Choroid plexus epithelial cell (primary cell): ENCODE measurements at regions not wholly inside any gene's neighbourhood (a gene's known extent, or its start where the extent isn't known, plus 50 kb on each side); places are given as distances from the start of the nearest gene placed in this dataset.
"Not testable (repeated sequence)": the region's sequence is repeated elsewhere in the genome, so short reads cannot be mapped to it uniquely, and the experiment has no call there.

Experiments used
- DNase-seq: peaks from one replicate; pipeline ENCODE4 v3.0.0-alpha.2; 2010; ENCODE audit warnings: low read depth
- H3K4me3 ChIP-seq: 2 replicates; pipeline ENCODE4 v1.5.1; 2011; ENCODE audit warnings: low read depth, mild to moderate bottlenecking, control low read depth, low read length, moderate library complexity
- CTCF ChIP-seq: conservative IDR thresholded peaks from 2 replicates; pipeline ENCODE4 v1.5.1; 2011; ENCODE audit warnings: low read depth, mild to moderate bottlenecking, control low read depth, inconsistent platforms, low read length, moderate library complexity

- no peak for TF ChIP-seq CTCF
- H3K4me3 ChIP-seq, result no peak overlapping the region
- no peak for DNase-seq
Observed at GRCh38 chr7:13117592-13117991, 430.2 kb downstream of the ARL4A start.

- not testable (repeated sequence) for DNase-seq, H3K4me3 ChIP-seq
Observed at GRCh38 chr7:13124629-13125028, 437.2 kb downstream of the ARL4A start.

DNA sequence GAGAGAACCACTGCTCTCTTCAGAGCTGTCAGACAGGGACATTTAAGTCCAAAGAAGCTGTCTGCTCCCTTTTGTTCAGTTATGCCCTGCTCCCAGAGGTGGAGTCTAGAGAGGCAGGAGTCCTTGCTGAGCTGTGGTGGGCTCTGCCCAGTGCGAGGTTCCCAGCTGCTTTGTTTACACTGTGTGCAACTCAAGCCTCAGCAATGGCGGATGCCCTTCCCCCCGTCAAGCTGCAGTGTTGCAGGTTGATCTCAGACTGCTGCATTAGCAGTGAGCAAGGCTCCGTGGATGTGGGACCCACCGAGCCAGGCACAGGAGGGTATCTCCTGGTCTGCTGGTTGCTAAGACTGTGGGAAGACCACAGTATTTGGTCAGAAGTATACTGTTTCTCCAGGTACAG lies 438.9 kb downstream of the ARL4A start:
- no peak for TF ChIP-seq CTCF
- H3K4me3 ChIP-seq, result no peak overlapping the region
- no peak for DNase-seq

DNA sequence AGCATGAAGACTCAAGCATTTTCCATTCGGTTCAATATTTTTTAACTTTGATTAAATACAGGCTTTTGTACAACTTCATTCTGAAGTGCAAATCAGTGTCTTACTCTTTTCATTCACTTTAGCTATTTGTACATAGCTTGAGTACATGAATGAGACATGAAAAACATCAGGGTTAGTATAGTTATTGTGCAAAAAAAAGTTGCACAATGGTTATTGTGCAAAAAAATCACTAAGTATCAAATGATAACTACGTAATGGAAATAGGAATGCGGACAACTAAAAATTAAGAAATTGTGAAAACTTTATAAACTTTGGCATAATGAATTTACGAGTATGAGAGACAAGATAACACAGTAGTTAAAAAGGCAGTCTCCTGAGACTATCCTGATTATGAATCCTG lies 442.9 kb downstream of the ARL4A start:
- DNase-seq, result no peak
- no peak for TF ChIP-seq CTCF
- H3K4me3 ChIP-seq, result no peak overlapping the region

GRCh38 chr7:13130906-13131305 lies 443.5 kb downstream of the ARL4A start:
- H3K4me3 ChIP-seq, DNase-seq: not testable (repeated sequence)

DNA sequence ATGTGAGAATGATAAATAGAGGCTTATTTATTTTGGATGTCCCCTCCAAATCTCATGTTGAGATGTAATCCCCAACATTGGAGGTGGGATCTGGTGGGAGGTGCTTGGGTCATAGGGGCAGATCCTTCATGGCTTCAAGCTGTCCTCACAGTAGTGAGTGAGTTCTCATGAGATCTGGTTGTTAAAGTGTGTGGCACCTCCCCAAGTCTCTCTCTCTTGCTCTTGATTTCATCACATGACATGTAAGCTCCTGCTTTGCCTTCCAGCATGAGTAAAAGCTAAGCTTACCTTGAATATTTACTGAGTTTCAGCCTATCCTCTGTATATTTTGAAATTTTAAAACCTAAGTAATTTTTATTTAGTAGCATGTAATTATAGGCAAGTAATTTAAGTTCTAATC lies 444.9 kb downstream of the ARL4A start:
- no peak overlapping the region for H3K4me3 ChIP-seq
- no peak for TF ChIP-seq CTCF
- DNase-seq, result no peak

DNA sequence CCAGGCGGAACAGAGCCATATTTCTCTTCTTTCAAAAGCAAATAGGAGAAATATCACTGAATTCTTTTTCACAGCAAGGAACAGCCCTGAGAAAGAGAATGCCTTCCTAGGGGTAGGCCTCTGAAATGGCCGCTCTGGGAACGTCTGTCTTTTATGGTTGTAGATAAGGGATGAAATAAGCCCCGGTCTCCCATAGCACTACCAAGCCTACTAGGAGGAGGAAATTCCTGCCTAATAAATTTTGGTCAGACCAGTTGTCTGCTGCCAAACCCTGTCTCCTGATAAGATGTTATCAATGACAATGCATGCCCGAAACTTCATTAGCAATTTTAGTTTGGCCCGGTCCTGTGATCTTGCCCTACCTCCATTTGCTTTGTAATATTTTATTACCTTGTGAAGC lies 448.9 kb downstream of the ARL4A start:
- not testable (repeated sequence) for DNase-seq, H3K4me3 ChIP-seq

- H3K4me3 ChIP-seq, result no peak overlapping the region
- DNase-seq, result no peak
- TF ChIP-seq CTCF, result no peak
Observed at GRCh38 chr7:13139436-13139835, 452.0 kb downstream of the ARL4A start.

DNA sequence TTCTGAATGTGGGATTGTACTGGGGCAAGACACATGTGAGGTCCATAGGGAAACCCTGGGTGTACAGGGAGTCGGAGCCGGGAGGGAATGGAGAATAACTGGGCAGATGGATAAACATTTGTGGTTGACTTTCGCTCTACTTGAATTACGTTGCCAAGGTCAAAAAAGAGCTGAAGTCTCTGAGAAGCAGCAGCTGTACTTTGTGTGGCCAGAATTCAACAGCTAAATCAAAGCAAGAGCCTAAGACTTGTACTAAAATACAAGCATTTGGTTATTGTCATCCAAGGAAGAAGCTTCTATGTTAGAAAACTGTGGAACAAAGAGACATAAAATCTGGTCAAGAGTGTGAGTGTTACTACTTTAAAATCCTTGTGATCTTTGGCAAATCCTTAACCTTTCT lies 457.2 kb downstream of the ARL4A start:
- peak; percentile 74 for DNase-seq
- H3K4me3 ChIP-seq, result no peak overlapping the region
- TF ChIP-seq CTCF, result no peak
